Mucosa of rectum (tissue), 2 donors: ENCODE measurements at regions not wholly inside any gene's neighbourhood (a gene's known extent, or its start where the extent isn't known, plus 50 kb on each side); places are given as distances from the start of the nearest gene placed in this dataset.

ENCODE experiments used
- H3K27ac ChIP-seq, 2 donors: one replicate each; pipeline ENCODE4 v1.7.0; 2013; ENCODE audit warnings: inconsistent platforms in 2 of 2, low read depth in 2 of 2, low read length in 2 of 2
- H3K27me3 ChIP-seq, 2 donors: one replicate each; pipeline ENCODE4 v1.7.0; 2013; ENCODE audit warnings: low read length in 2 of 2; ENCODE audit not compliant: control insufficient read depth in 2 of 2, insufficient read depth in 2 of 2
- H3K36me3 ChIP-seq, 2 donors: one replicate each; pipeline ENCODE4 v1.7.0; 2013; ENCODE audit warnings: low read length in 2 of 2; ENCODE audit not compliant: control insufficient read depth in 2 of 2, insufficient read depth in 2 of 2
- H3K4me1 ChIP-seq, 2 donors: one replicate each; pipeline ENCODE4 v1.7.0; 2013; ENCODE audit warnings: low read length in 2 of 2, mild to moderate bottlenecking in 1 of 2; ENCODE audit not compliant: control insufficient read depth in 2 of 2, insufficient read depth in 2 of 2
- H3K4me3 ChIP-seq, 2 donors: one replicate each; pipeline ENCODE4 v1.7.0; 2013; ENCODE audit warnings: low read length in 2 of 2
- H3K9ac ChIP-seq, 2 donors: one replicate each; pipeline ENCODE4 v1.7.0; 2013; ENCODE audit warnings: low read length in 2 of 2, low read depth in 1 of 2, mild to moderate bottlenecking in 1 of 2
- H3K9me3 ChIP-seq, 2 donors: one replicate each; pipeline ENCODE4 v1.7.0; 2013; ENCODE audit warnings: low read length in 2 of 2; ENCODE audit not compliant: control insufficient read depth in 2 of 2
- donor health status: healthy.
- donor health status: Normal muscosa, but diverticular disease.

GRCh38 chr20:48352628-48353027, 475.2 kb downstream of the PREX1 start:
- Histone ChIP-seq H3K4me3 (no peak overlapping the region), H3K9ac (no peak overlapping the region), H3K27me3 (peaks cover 0 to 2% of the 10 kb centered on the region in 2 donors), H3K36me3 (no peaks in the 10 kb centered on the region), H3K27ac (no peak overlapping the region), H3K4me1 (no peaks in the 10 kb centered on the region), H3K9me3 (no peaks in the 10 kb centered on the region)

DNA sequence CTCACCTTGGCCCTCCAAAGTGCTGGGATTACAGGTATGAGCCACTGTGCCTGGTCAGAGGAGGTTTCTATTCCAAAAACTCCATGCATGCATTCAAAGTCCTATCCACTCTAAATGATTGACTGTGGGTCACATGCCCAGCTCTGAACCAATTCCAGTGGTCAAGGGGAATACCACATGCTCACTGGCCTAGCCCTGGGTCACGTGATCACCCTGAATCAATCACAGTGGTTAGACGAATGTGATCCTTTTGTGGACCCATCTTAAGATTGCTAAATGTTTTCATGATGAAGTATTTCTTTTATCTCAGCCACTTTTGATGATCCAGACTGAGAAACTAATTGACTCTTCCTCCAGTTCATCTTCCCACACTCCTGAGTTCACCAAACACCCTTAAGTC, 475.8 kb downstream of the PREX1 start:
- Histone ChIP-seq H3K27me3 (peaks cover 0 to 2% of the 10 kb centered on the region in 2 donors), H3K36me3 (no peaks in the 10 kb centered on the region), H3K9me3 (no peaks in the 10 kb centered on the region), H3K27ac (no peak overlapping the region), H3K9ac (no peak overlapping the region), H3K4me3 (no peak overlapping the region), H3K4me1 (no peaks in the 10 kb centered on the region)

- Histone ChIP-seq H3K9me3 (no peaks in the 10 kb centered on the region), H3K36me3 (no peaks in the 10 kb centered on the region), H3K27ac (no peak overlapping the region), H3K9ac (no peak overlapping the region), H3K4me1 (no peaks in the 10 kb centered on the region), H3K4me3 (no peak overlapping the region), H3K27me3 (peaks cover 0 to 2% of the 10 kb centered on the region in 2 donors)
Observed at GRCh38 chr20:48350313-48350988, 477.3 kb downstream of the PREX1 start.

DNA sequence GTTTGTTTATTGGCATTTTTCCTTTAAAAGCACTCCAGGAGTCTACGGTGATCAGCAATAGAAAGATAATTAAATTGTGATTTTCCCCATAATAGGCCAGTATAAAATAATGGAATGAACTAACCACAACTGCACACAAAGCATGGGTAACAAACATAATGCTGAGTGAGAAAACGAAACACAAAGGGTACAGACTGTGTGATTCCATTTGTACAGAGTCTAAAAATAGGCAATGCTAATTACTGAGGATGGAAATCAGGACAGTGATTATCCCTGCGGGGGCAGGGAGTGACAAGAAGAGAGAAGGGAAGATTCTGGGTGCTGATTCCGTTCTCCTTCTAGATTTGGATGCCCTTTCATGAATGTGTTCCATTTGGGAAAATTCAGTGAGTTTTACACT, 478.1 kb downstream of the PREX1 start:
- H3K27ac ChIP-seq: no peak overlapping the region
- no peak overlapping the region for H3K9ac ChIP-seq
- no peaks in the 10 kb centered on the region for H3K4me1 ChIP-seq
- H3K4me3 ChIP-seq: no peak overlapping the region
- no peaks in the 10 kb centered on the region for H3K36me3 ChIP-seq
- H3K9me3 ChIP-seq: no peaks in the 10 kb centered on the region
- peaks cover 0 to 2% of the 10 kb centered on the region in 2 donors for H3K27me3 ChIP-seq

- H3K9ac ChIP-seq: no peak overlapping the region
- no peak overlapping the region for H3K4me3 ChIP-seq
- H3K9me3 ChIP-seq: no peaks in the 10 kb centered on the region
- no peak overlapping the region for H3K27ac ChIP-seq
- H3K4me1 ChIP-seq: no peaks in the 10 kb centered on the region
- H3K27me3 ChIP-seq: peaks cover 0 to 2% of the 10 kb centered on the region in 2 donors
- H3K36me3 ChIP-seq: no peaks in the 10 kb centered on the region
Observed at GRCh38 chr20:48348022-48348421, 479.8 kb downstream of the PREX1 start.

DNA sequence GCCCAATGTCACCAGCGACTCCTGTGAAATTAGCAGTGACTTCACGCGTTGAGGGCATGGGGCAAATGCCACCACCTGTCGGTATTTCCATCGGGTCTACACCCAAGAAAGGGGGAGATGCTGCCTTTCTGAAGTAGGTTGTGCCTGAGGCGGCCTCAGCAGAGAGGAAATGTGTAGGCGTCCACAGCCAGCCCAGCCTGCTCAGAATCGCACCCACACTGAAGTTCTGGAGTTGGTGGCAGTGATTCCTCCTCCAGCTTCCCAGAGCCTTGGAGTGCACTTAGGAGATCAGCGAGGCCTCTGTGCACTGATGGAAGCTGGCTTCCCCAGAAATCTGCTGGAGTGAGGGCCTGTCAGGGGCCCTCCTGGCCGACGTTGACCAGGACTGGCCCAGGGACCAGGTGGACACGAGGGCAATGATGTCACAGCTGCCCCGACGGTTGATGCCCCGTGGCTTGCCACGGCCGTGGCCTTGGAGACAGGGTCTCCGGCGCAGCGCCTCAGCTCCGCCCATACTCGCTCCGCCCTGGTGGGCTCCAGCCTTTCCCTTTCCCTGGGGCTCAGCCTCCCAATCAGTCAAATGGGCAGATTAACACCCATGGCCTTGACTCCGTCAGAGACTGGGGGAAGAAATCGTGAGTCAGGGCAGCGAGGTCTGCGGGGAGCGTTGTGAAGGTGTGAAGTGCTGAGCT, 484.8 kb downstream of the PREX1 start:
- no peaks in the 10 kb centered on the region for H3K27me3 ChIP-seq
- H3K4me3 ChIP-seq: no peak overlapping the region
- no peaks in the 10 kb centered on the region for H3K36me3 ChIP-seq
- H3K9me3 ChIP-seq: no peaks in the 10 kb centered on the region
- no peaks in the 10 kb centered on the region for H3K4me1 ChIP-seq
- H3K9ac ChIP-seq: no peak overlapping the region
- no peak overlapping the region for H3K27ac ChIP-seq

- Histone ChIP-seq H3K9ac (no peak overlapping the region), H3K27me3 (peaks cover 0 to 3% of the 10 kb centered on the region in 2 donors), H3K27ac (no peak overlapping the region), H3K36me3 (no peaks in the 10 kb centered on the region), H3K9me3 (no peaks in the 10 kb centered on the region), H3K4me1 (no peaks in the 10 kb centered on the region), H3K4me3 (no peak overlapping the region)
Observed at GRCh38 chr20:48340883-48341281, 486.9 kb downstream of the PREX1 start.

GRCh38 chr20:48339986-48340882, 487.6 kb downstream of the PREX1 start:
- H3K9me3 ChIP-seq: no peaks in the 10 kb centered on the region

DNA sequence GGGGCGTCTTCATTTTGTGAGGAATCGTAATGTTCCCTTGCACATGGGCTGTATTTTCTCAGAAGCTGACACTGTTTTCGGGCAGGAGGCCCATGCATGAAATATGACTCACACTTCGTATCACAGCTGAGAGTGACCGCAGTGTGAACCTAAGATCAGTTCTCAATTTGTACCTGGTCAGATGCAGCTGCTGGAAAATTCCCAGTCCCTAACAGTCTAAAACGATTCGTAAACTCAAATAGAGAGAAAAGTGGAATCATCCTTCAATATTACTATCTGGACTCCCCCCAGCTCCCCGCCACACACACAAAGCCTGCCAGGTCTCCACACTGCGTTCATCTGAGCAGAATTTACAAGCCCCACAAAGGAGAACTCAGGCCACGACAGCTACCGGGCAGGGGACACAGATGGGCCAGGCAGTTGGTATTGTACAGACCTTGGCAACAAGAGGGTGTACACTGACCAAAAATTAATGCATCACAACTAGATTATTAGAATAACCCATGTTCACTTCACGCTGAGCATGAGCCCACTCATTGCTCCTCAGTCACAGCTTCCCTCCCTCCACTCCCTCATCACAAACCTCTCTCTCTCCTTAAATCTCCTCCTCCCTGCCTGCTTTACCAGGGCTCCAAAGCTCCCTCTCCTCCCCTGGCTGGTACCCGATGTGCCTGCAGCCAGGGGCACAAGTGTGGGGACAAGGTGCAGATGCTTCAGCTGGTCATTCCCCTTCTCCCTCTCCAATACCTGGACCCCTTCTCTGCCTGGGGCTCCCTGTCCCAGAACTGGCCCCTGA, 488.4 kb downstream of the PREX1 start:
- no peak overlapping the region for H3K27ac ChIP-seq
- H3K36me3 ChIP-seq: no peaks in the 10 kb centered on the region
- no peak overlapping the region for H3K4me3 ChIP-seq
- H3K9me3 ChIP-seq: no peaks in the 10 kb centered on the region
- H3K4me1 ChIP-seq: no peaks in the 10 kb centered on the region
- peaks cover 0 to 7% of the 10 kb centered on the region in 2 donors for H3K27me3 ChIP-seq
- no peak overlapping the region for H3K9ac ChIP-seq

More at GRCh38 chr20:48339986-48340882, 487.6 kb downstream of the PREX1 start:
- Histone ChIP-seq H3K9ac (no peak overlapping the region), H3K36me3 (no peaks in the 10 kb centered on the region), H3K4me1 (no peaks in the 10 kb centered on the region), H3K27ac (no peak overlapping the region), H3K27me3 (peaks cover 0 to 7% of the 10 kb centered on the region in 2 donors), H3K4me3 (no peak overlapping the region)
